HG02970 (cell line): ENCODE measurements at regions not wholly inside any gene's neighbourhood (a gene's known extent, or its start where the extent isn't known, plus 50 kb on each side); places are given as distances from the start of the nearest gene placed in this dataset.
"Not testable (repeated sequence)": the region's sequence is repeated elsewhere in the genome, so short reads cannot be mapped to it uniquely, and the experiment has no call there.

ENCODE experiments used
- ATAC-seq: cut with Tn5 transposase; IDR thresholded peaks from one replicate; pipeline ENCODE4 v1.9.1; 2021; ENCODE audit warnings: mild to moderate bottlenecking, moderate library complexity, moderate number of reproducible peaks; ENCODE audit not compliant: unreplicated experiment, low FRiP score

DNA sequence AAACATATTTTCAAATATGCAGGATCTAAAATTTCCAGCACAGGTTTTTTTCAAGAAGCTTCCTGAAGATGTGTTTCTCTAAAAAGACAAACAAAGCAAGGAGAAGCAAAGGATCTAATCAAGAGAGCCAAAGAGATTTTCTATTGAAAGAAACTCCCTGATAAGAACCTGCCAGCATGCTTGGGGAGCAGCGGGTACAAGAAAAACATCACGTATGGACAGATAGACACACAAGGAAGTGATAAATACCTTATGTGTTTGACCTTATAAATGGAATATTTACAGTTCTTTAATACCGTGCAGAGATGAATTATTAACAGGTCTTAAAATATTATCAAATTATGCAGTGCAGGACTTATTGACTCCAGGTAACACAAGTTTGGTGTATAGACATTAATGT lies 562.1 kb downstream of the DACH1 start:
- no peak for ATAC-seq

DNA sequence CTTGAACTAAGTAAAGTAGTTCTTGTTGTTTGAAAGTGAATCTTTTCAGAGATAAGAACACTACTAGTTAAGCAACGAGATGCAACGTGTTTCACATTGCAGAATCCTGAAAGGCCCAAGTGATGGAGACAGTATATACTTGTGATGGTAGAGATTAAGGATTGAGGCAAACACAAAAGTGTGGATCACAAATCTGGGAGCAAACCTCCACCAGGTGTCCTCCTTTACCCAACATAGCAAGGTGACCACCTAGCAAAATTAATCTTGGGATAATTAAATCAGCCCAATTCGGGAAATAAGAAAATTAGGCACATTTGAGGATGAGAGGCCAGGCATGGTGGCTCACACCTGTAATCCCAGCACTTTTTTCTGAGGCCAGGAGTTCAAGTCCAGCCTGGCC lies 563.9 kb downstream of the DACH1 start:
- ATAC-seq, result no peak

DNA sequence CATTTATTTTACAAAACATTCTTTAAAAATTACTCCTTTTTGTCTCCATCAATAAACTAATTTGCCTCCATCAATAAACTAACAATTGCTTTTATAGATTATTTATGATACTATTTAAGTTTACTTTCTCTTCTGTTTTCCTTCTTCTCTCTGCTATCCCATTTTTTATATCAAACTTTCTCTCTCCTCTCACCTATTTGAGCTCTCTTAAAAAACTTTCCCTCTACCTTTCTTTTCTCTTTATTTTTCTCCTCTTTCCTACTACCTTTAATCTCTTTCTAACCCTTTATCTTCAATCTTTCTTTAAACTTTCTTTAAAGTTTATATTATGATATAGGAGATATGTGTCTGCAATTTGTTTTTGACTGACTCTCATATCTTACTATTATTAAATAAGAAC lies 566.4 kb downstream of the DACH1 start:
- ATAC-seq, result no peak

DNA sequence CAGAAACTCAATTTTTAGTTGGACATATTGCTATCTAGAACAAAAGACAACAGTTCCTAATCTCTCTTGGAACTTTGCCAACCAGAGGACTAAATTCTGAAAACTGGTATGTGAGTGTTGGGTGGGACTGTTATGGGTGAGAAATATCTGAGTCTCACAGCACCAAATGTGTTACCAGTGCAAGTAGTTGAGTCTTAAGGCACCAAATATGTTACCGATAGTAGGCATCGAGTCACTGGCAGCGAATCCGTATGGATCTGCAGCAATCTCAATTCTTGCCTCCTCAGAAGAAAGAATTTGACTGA lies 575.2 kb downstream of the DACH1 start:
- ATAC-seq, result peak; percentile 1

DNA sequence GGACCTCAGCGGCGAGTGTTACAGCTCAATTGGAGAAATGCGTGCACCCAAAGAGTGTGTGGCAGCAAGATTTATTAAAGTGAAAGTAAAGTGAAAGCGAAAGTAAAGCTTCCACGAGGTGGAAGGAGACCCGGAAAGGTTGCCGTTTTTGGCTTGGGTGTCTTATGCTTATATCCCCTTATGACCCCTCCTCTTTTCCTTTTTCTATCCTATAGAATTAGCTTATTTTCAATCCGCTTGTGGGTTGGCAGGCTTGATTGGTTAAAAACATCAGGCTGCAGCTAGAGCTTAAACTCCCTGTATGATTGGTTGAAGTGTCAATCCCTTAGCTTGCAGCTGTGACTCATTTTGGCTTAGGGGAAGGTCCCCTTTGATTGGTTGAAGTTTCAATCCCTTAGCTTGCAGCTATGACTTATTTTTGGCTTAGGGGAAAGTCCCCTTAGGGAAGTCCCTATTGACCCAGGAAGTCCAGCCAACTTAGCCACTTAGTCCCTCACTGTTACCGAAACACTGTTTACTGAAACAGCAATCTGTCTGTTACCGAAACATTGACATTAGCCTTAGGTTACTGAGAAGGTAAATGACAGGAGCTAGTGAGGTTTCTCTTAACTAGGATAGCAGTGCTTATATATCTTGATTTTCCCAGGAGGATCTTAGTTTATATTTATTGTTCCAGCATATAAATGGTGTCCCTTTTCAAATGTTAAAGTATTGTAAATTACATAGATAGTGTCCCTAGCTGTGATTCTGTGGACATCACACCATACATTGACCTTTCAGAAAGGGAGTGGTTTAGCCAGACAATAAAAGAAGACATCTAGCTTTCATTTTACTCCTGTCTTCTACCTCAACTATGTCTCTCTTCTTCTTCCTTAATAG lies 575.8 kb downstream of the DACH1 start:
- ATAC-seq, result peak; percentile 88

DNA sequence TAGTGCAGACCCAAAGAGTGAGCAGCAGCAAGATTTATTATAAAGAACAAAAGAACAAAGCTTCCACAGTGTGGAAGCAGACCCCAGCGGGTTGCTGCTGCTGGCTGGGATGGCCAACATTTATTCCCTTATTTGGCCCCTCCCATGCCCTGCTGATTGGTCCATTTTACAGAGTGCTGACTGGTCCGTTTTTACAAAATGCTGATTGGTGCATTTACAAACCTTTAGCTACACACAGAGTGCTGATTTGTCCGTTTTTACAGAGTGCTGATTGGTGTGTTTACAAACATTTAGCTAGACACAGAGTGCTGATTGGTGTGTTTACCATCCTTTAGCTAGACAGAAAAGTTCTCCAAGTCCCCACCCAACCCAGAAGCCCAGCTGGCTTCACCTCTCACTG lies 577.0 kb downstream of the DACH1 start:
- not testable (repeated sequence) for ATAC-seq

DNA sequence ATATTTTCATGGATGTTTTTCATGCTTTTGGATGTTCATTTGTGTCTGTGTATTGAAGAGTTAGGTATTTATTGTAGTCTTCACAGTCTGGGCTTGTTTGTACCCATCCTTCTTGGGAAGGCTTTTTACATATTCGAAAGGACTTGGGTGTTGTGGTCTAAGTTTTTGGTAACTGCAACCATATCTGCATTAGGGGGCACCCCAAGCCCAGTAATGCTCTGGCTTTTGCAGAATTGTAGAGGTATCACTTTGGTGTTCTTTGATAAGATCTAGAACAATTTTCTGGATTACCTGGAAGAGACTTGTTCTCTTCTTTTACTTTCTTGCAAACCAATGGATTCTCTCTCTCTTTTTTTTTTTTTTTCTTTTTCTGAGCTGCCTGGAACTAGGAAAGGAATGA lies 581.3 kb downstream of the DACH1 start:
- no peak for ATAC-seq

DNA sequence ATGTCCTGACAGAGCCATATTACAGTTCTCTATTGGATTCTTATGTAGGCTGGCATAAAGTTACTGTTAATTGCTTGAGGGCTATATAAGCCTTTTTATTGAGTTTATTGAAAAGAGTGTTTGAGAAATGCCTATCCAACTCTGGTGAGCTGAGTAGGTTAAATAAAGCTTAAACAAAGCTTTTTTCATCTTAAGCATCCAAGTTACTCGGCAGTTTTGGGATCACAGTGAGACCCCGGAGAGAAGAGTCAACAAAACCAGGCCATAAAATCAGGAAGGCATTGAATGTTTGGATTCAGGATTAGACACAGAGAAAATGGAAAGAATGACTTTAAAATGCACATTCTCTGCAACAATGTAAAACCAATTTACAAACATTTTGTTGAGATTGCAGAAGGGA lies 588.5 kb downstream of the DACH1 start:
- ATAC-seq, result no peak

DNA sequence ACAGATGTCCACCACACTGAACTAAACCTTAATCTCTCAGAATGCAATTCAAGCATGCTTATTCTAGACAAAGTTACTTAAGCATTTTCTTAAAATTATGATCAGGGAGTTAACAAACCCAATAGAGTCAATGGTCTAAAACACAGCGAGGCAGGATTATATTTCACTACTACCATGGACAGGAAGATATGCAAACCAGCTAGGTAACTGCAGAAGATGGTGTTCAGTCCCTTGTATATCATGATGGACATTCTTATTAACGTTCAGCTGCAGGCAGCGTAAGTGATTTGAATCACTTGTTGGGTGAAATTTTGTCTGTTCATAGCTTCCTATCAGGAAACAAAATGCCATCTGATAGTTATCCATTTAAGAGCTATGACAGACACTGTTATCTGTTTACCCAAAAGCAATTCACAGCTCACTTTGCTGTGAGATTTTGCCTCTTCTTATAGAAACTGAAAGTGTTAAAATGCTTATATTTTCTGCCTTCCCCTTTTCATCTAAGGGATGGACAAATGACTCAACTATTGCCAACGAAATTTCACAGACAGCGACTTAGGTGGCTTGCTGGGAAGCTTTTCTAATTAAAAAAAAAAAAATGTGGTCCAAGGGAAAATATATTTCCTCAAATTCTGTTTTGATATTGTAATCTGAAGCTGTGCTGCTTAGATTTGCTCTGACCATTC lies 591.9 kb downstream of the DACH1 start:
- peak; percentile 93 for ATAC-seq

DNA sequence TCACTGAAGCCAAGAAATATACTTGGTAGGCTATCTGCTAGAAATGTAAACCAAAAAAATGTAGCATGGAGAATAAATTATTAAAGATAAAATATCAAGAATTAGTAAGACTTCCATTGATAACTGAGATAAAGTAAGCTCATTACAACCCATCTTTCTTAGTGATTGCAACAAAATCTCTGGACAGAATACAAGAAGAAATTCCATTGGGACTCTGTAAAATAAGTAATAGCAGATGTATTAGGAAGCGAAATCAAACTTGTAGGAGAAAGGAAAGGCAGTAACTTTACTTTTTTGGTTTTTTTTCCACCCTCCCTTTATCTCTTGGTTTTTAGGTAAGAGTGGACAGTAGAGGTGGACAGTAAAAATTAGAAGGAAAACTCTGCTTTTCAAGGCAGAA lies 605.7 kb downstream of the DACH1 start:
- no peak for ATAC-seq

DNA sequence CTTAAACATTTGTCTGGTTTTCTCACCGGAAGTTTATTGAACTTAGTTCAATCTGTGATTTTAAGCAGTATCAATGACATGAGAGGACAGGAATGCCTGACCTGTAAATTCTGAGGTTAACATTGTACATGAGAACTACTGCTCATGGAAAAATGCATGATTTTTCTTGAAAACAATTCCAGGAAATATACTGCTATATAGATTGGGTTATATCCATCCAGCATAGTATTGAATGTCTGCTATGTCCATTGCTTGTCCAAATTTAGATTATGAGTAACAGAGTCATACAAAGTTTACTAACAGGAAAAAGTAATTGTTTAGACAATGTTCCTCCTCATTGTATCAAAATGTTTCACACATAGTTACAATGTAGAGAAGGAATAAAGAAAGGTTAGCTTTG lies 606.8 kb downstream of the DACH1 start:
- ATAC-seq, result no peak

DNA sequence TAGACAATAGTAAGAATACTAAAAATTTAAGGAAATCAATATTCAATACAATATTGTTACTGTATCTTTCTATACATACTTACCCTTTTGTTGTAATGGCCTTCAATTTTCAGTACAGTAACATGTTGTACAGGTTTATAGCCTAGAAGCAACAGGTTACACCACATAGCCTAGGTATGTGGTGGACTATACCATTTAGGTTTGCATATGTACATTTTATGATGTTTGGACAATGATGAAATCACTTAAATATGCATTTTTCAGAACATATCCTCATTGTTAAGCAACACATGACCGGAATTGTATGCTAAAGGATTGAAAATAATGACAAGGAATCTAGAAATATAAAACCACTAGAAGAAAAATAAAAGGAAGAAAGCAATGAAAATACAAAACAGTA lies 611.4 kb downstream of the DACH1 start:
- ATAC-seq, result no peak

DNA sequence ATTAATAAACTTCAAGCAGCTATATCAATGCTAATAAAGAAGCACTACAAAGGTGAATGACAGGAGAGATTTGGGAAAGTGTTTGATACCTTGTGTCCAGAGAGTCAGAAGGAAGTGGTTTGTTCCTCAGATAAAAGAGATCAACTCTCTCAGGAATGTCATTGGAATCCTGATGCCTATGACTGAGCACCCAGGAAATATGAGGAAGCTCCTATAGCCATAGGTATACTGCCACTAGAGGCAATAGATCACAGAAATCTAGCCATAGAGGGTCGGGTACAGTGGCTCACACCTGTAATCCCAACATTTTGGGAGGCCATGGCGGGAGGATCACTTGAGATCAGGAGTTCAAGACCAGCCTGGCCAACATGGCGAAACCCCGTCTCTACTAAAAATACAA lies 612.6 kb downstream of the DACH1 start:
- no peak for ATAC-seq

DNA sequence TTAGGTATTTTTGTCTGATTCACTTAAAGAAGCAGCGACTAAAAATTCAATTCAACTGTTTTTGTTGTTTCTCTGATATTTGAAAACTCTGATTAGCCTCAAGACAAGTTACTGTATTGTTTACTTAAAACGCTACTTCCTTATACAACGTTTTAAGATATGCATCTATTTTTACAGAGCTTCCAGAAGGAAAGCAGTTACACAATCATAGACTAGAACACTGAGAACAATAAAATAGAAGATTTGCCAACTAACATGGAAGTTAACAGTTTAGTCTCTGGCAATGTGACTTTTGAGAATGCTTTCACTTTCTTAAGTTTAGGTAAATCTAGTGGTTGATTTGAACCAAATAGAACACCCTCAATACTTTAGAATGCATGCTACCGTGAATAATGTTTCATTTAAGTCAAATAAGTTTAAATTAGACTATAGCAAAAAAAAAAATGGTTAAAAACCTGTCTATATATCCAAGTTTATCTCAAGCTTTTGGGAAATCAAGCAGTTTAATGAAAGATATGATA lies 614.8 kb downstream of the DACH1 start:
- ATAC-seq, result no peak

DNA sequence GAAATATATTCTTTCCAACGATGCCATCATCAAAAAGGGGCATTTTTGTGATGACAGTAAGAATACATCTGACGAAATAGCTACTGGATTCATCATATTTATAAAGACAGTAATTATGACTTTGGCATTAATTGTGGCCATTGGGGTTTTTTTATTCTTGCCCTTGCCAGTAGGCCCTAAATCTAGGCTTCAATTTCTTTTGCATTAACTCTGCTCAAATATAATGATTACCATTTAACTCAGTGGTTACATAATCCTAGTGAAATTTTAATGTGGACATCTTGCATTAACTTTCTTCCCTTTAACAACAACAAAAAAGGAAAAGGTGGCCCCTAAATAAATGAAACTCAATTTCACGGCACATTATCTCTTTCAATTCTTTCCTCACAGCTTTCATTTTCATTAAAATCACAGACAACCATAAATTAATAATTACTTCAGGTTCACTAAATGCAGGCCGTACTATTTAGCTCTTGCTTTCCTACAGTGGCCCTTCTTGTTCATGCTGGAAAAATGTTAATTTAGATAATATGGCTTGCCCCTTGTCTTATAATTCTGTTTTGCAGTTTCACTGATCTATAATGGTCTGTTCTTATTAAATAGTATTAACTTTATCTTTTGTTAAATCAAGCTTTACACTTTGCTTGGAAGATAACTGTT lies 615.6 kb downstream of the DACH1 start:
- ATAC-seq, result no peak

DNA sequence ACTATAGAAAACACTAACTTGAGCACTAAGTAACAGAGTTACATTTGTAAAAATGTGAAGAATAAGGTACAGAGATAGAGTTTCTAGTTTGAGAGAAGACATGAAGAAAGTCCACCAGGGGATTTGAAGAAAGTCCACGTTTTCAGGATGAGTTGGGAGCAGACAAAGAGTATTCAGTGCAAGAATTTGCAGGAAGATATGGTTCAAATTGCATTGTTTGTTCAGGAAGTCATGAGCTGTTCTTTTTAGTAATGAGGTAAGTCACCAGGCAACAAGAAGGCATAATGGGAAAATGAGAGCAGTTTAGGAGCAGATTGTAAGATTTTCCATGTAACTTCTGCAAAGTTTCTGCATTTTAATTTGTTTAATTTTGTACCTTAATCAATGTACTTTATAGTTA lies 618.0 kb downstream of the DACH1 start:
- no peak for ATAC-seq

DNA sequence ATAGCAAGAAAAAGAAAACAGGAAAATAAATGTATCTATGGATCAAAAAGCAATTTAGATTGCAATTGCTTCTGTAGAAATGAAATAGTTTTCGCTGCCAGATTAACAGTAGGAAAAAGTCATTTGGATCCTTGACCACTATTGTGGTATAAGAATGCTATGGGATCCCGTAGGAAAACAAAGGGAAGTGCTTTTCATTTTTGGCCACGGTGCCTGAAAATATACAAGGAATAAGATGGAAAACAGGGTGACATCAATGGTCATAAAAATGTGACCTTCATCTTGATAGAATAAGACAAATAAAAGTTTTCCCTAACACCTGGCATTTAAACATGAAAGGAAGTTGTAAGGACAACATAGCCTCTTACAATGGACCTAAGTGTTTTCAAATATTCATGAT lies 622.8 kb downstream of the DACH1 start:
- ATAC-seq, result no peak

DNA sequence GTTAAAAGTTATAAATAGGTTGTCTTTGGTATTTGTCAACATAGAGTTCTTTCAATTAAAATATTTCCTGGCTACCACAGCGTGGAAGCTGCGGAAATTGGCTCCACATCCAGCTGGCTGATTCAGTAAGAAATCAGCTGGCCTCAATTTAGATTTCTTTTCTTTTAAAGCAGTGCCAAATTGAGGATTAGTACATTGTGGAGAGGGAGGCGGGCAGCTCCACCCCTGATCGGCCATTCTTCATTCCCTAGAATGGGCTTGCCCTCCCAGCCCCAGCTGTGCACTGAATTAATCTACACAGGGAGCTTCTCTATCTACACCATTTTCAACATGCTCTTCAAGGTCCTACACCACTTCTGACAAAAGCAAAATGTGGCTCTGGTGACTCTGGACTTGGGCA lies 624.8 kb downstream of the DACH1 start:
- no peak for ATAC-seq

DNA sequence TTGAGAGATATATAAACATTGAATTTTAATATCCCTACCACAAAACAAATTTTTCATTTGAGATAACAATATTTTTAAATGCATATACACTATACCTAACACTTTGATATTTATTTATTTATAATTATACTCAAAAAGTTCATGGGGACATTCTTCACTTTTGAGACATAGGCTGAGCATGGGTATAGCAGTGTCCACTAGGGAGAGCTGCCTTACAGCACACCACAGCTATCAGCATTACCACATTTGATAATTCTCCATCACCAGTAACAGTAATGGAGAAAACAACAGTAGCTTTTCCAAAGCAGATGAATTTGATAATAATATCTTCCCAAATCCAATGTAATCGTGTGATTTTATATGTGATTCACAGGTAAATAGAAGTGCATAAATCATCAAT lies 626.1 kb downstream of the DACH1 start:
- ATAC-seq, result no peak

DNA sequence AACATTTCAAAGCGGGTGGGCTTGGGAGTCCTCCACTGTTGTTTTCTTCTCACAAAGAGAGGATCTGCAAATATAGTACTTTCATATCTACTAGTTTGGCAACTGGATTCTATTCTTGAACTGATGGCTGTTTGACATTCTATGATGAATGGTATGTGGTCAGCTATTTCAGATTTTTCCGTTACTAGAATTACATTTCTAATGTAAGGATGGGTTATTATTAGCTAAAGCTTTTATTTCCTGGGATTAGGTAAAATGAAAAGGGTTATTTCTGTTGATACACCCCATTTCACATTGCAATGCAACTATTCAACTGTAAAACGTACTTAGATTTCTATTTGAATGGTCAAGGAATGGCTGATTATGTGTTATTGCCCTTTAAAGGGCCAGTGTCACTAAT lies 629.7 kb downstream of the DACH1 start:
- ATAC-seq, result no peak

DNA sequence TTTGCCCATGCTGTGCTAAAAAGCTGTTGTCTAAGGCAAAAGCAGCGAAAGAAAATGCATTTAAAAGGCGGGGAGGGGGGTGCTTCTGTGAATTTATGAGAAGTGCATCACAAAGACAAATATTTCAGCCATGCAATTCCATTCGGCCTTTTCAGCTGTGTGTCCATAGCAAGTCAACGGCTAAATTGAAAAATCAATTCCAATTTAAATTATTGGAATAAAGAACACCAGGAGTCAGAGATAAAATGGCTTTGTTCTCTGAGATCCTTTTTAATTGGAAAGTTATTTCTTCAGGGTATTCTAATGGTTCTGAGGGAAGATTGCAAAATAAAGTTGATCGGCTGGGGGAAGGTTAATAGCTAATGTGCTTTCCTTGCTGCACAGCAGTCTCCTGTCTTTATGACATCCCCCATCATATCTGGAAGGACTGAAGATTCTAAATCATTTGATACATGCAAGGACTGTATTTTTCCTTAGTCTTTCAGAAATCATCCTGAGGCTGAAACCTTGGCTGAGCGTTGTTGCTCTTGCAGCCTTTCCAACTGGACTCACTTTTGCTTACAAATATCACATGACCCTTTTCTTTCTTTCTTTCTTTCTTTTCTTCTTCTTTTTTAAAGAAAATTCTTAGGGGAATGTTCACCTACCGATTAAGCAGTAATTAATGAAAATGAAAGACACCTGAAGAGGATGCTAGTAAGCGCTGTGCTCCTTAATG lies 647.1 kb downstream of the DACH1 start:
- ATAC-seq, result no peak
